ENCODE measurements at regions not wholly inside any gene's neighbourhood (a gene's known extent, or its start where the extent isn't known, plus 50 kb on each side); places are given as distances from the start of the nearest gene placed in this dataset.
A peak's percentile ranks its signal among the peaks of the same experiment; 100 is the strongest.

- Histone ChIP-seq H2AFZ (ENCODE audit: low read depth, low read length) (no peak overlapping the region), H3K9ac (ENCODE audit: low read depth, low read length) (no peak overlapping the region), H3K4me2 (ENCODE audit: insufficient read depth, low read length) (no peak overlapping the region), H3K27ac (ENCODE audit: low read length) (no peak overlapping the region), H3K4me3 (ENCODE audit: low read depth in 1 of 2, low read length in 2 of 2) (no peak overlapping the region), H3K36me3 (ENCODE audit: insufficient read depth, low read length) (no peaks in the 10 kb centered on the region), H4K20me1 (ENCODE audit: insufficient read depth, low read length) (no peaks in the 10 kb centered on the region), H3K79me2 (ENCODE audit: insufficient read depth, low read length) (no peaks in the 10 kb centered on the region), H3K27me3 (ENCODE audit: insufficient read depth, low read length, poor library complexity) (peaks cover 5% of the 10 kb centered on the region), H3K4me1 (ENCODE audit: insufficient read depth, low read length) (no peaks in the 10 kb centered on the region), H3K9me3 (ENCODE audit: insufficient read depth, low read length, severe bottlenecking) (no peaks in the 10 kb centered on the region)
- ATAC-seq (ENCODE audit: insufficient read depth, low read depth) (no peak), DNase-seq (no peak)
- TF ChIP-seq EZH2 (IDR thresholded peaks at IDR 0.05; ENCODE audit: borderline replicate concordance, low read depth, low read length, severe bottlenecking) (no peak), CTCF (IDR thresholded peaks at IDR 0.05; ENCODE audit: borderline replicate concordance, extremely low read depth, low read length, poor library complexity, severe bottlenecking) (no peak)
Measured at GRCh38 chr13:29924482-29925350, 74.3 kb upstream of the UBL3 start.

GRCh38 chr13:29923554-29924481, 73.4 kb upstream of the UBL3 start:
- H3K27me3 ChIP-seq (ENCODE audit: insufficient read depth, low read length, poor library complexity) = peaks cover 5% of the 10 kb centered on the region
- no peaks in the 10 kb centered on the region for H3K9me3 ChIP-seq (ENCODE audit: insufficient read depth, low read length, severe bottlenecking)
- H3K79me2 ChIP-seq (ENCODE audit: insufficient read depth, low read length) = no peaks in the 10 kb centered on the region
- H3K36me3 ChIP-seq (ENCODE audit: insufficient read depth, low read length) = no peaks in the 10 kb centered on the region
- no peak overlapping the region for H2AFZ ChIP-seq (ENCODE audit: low read depth, low read length)
- no peak overlapping the region for H3K27ac ChIP-seq (ENCODE audit: low read length)
- no peaks in the 10 kb centered on the region for H4K20me1 ChIP-seq (ENCODE audit: insufficient read depth, low read length)
- no peak overlapping the region for H3K4me3 ChIP-seq (ENCODE audit: low read depth in 1 of 2, low read length in 2 of 2)
- TF ChIP-seq EZH2 (IDR thresholded peaks at IDR 0.05; ENCODE audit: borderline replicate concordance, low read depth, low read length, severe bottlenecking) (no peak), CTCF (IDR thresholded peaks at IDR 0.05; ENCODE audit: borderline replicate concordance, extremely low read depth, low read length, poor library complexity, severe bottlenecking) (peak; percentile 79)
- DNase-seq (peak; percentile 38), ATAC-seq (ENCODE audit: insufficient read depth, low read depth) (peak; percentile 68)
- H3K4me1 ChIP-seq (ENCODE audit: insufficient read depth, low read length) = no peaks in the 10 kb centered on the region
- no peak overlapping the region for H3K4me2 ChIP-seq (ENCODE audit: insufficient read depth, low read length)
- H3K9ac ChIP-seq (ENCODE audit: low read depth, low read length) = no peak overlapping the region

- Histone ChIP-seq H3K27ac (ENCODE audit: low read length) (no peak overlapping the region), H3K79me2 (ENCODE audit: insufficient read depth, low read length) (no peaks in the 10 kb centered on the region), H3K27me3 (ENCODE audit: insufficient read depth, low read length, poor library complexity) (peaks cover 11% of the 10 kb centered on the region), H3K36me3 (ENCODE audit: insufficient read depth, low read length) (no peaks in the 10 kb centered on the region), H3K4me1 (ENCODE audit: insufficient read depth, low read length) (no peaks in the 10 kb centered on the region), H4K20me1 (ENCODE audit: insufficient read depth, low read length) (no peaks in the 10 kb centered on the region), H3K4me3 (ENCODE audit: low read depth in 1 of 2, low read length in 2 of 2) (no peak overlapping the region), H2AFZ (ENCODE audit: low read depth, low read length) (no peak overlapping the region), H3K4me2 (ENCODE audit: insufficient read depth, low read length) (no peak overlapping the region), H3K9ac (ENCODE audit: low read depth, low read length) (no peak overlapping the region), H3K9me3 (ENCODE audit: insufficient read depth, low read length, severe bottlenecking) (no peaks in the 10 kb centered on the region)
- ATAC-seq (ENCODE audit: insufficient read depth, low read depth) = no peak
- no peak for DNase-seq
- TF ChIP-seq CTCF (IDR thresholded peaks at IDR 0.05; ENCODE audit: borderline replicate concordance, extremely low read depth, low read length, poor library complexity, severe bottlenecking) (no peak), EZH2 (IDR thresholded peaks at IDR 0.05; ENCODE audit: borderline replicate concordance, low read depth, low read length, severe bottlenecking) (no peak)
Measured at GRCh38 chr13:29922896-29923295, 72.5 kb upstream of the UBL3 start.
